ENCODE measurements at regions not wholly inside any gene's neighbourhood (a gene's known extent, or its start where the extent isn't known, plus 50 kb on each side); places are given as distances from the start of the nearest gene placed in this dataset.

DNA sequence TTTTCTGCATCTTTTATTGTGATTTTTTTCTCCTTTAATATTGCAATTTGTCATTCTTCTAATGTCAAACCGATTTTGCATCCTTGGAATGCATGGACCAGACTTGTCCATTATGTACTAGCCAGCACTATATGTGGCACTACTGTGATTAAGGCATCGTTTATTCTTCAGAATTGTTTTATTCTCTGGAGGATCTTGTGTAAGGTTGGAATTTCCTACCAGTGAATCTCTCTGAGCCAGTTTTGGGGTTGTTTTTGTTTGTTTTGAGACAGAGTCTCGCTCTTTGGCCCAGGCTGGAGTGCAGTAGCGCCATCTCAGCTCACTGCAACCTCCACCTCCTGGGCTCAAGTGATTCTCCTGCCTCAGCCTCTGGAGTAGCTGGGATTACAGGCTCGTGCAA, 58.5 kb downstream of the IGLL5 start:
- no peak for DNase-seq (ENCODE audit: low read depth)
- H3K36me3 ChIP-seq (ENCODE audit: control insufficient read depth, insufficient read depth, low read length), result no peaks in the 10 kb centered on the region
- TF ChIP-seq, protein P1, sequence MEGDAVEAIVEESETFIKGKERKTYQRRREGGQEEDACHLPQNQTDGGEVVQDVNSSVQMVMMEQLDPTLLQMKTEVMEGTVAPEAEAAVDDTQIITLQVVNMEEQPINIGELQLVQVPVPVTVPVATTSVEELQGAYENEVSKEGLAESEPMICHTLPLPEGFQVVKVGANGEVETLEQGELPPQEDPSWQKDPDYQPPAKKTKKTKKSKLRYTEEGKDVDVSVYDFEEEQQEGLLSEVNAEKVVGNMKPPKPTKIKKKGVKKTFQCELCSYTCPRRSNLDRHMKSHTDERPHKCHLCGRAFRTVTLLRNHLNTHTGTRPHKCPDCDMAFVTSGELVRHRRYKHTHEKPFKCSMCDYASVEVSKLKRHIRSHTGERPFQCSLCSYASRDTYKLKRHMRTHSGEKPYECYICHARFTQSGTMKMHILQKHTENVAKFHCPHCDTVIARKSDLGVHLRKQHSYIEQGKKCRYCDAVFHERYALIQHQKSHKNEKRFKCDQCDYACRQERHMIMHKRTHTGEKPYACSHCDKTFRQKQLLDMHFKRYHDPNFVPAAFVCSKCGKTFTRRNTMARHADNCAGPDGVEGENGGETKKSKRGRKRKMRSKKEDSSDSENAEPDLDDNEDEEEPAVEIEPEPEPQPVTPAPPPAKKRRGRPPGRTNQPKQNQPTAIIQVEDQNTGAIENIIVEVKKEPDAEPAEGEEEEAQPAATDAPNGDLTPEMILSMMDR (IDR thresholded peaks at IDR 0.05; ENCODE audit: insufficient read depth, low read length, poor library complexity, severe bottlenecking), result no peak
- H3K4me3 ChIP-seq (ENCODE audit: low read depth, low read length), result no peak overlapping the region
- H3K27me3 ChIP-seq (ENCODE audit: control insufficient read depth, insufficient read depth, low read length), result no peaks in the 10 kb centered on the region

DNA sequence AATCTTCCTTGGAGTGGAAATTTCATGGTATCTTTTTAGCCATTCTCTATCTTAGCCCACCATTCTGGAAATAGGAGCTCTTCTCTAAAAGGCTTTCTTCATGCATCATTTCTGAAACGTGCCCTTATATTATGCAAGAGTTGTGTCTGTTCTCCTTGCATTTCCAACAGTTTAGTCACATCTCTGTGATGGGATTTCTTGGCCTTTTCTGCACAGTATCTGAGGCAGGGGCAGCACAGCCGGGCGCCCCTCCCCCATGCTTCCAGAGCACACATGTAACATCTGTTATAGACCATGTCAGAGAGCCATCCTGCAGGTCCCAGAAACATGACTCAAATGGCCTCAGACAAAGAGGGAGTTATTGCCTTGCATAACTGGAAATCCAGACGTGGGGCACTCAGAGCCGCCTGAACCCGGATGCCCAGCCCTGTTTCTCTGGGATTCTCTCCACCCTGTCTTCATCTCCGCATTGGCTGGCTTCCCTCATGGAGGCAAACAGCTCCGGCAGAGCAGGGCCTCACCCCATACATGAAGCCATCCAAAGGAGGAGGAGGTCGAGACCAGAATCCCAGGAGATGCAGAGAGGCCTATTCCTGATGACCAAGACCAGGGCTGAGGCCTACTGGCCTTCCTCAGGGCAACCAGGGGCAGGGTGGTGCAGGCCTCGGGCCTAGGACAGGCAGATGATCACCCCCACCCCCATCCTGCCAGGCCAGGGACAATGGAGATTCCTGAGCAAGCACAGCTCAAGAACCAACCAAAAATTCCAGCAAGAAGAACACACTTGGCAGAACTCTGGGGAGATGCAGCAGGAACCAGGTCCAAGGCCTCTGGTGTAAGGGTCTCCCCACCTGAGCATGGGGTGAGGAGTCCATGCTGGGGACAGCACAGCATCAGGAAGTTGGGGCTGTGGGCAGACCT, 61.3 kb downstream of the IGLL5 start:
- H3K36me3 ChIP-seq (ENCODE audit: control insufficient read depth, insufficient read depth, low read length), result no peaks in the 10 kb centered on the region
- no peak overlapping the region for H3K4me3 ChIP-seq (ENCODE audit: low read depth, low read length)
- no peak for DNase-seq (ENCODE audit: low read depth)
- TF ChIP-seq, protein P1 (IDR thresholded peaks at IDR 0.05; ENCODE audit: insufficient read depth, low read length, poor library complexity, severe bottlenecking), result no peak
- peaks cover 3% of the 10 kb centered on the region for H3K27me3 ChIP-seq (ENCODE audit: control insufficient read depth, insufficient read depth, low read length)

DNA sequence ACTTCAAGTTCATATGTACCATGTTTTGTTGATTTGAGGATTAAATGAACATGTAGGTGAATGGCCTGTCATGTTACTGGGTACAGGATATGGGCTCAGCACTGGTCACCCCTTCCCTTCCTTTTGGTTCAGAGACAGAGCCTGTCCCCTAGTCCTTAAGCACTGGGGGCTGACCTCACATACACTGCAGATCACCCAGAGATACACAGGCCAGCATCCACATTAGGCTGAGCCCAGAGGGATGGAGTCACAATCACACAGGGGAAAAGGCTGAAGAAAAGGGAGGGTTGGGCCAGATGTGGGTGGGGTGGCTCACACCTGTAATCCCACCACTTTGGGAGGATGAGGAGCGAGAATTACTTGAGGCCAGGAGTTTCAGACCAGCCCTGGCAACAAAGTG, 62.3 kb downstream of the IGLL5 start:
- DNase-seq (ENCODE audit: low read depth), result no peak
- Histone ChIP-seq H3K27me3 (ENCODE audit: control insufficient read depth, insufficient read depth, low read length) (peaks cover 9% of the 10 kb centered on the region), H3K4me3 (ENCODE audit: low read depth, low read length) (no peak overlapping the region), H3K36me3 (ENCODE audit: control insufficient read depth, insufficient read depth, low read length) (no peaks in the 10 kb centered on the region)
- TF ChIP-seq, protein P1 (IDR thresholded peaks at IDR 0.05; ENCODE audit: insufficient read depth, low read length, poor library complexity, severe bottlenecking), result no peak

DNA sequence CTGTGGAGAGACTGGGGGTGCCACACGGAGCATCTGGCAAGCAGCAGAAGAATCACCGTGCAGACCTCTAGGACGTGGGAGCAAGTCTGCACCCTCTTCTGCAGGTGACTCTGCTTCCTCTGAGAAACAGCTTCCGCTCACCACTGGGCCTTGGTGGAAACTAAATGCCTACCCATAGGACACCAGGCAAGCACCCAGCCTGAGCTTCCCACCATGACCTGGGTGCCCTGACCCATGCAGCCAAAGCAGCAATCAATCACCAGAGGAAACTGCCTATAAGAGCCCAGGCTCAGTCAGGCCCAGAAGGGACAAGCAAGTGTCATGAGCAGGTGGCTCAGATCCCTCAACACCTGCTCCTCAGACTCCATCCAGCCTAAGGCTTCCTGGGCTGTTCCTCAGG, 63.4 kb downstream of the IGLL5 start:
- peaks cover 13% of the 10 kb centered on the region for H3K27me3 ChIP-seq (ENCODE audit: control insufficient read depth, insufficient read depth, low read length)
- TF ChIP-seq, protein P1 (IDR thresholded peaks at IDR 0.05; ENCODE audit: insufficient read depth, low read length, poor library complexity, severe bottlenecking), result no peak
- no peaks in the 10 kb centered on the region for H3K36me3 ChIP-seq (ENCODE audit: control insufficient read depth, insufficient read depth, low read length)
- DNase-seq (ENCODE audit: low read depth), result no peak
- no peak overlapping the region for H3K4me3 ChIP-seq (ENCODE audit: low read depth, low read length)

DNA sequence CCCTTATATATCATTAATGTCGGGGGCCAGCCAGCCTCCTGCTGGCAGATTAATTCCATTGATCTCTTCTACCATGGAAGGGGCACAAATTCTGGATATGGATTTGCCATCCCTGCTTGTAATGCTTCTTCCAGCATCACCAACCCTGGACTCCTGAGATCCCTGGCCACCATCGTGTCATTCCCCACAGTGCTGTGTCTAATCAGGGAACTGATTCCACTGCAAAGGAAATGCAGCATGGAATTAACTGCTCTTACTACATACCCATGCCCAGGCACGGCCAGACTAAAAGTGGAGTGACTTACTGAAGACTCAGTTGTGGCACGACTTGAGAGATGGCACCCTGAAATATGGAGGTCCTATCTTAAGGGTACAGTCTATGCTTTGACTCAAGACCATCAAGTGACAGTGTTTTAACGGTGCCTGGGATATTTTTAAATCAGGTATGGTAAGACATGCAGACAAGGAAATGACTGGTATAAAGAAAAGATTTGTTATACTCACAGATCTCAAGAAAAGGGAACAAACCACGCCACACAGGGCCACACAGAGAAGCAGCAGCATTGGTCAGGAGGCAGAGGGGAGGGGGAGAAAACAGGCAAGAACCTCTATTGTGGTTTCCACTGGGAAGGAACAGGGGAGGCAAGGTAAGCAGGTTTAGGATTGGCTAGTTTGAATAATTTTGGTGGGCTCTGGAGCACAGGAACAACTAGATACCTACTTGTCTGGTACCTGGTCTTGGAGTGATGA, 65.1 kb downstream of the IGLL5 start:
- H3K36me3 ChIP-seq (ENCODE audit: control insufficient read depth, insufficient read depth, low read length), result no peaks in the 10 kb centered on the region
- H3K27me3 ChIP-seq (ENCODE audit: control insufficient read depth, insufficient read depth, low read length), result peaks cover 16% of the 10 kb centered on the region
- no peak for DNase-seq (ENCODE audit: low read depth)
- no peak overlapping the region for H3K4me3 ChIP-seq (ENCODE audit: low read depth, low read length)
- TF ChIP-seq, protein P1 (IDR thresholded peaks at IDR 0.05; ENCODE audit: insufficient read depth, low read length, poor library complexity, severe bottlenecking), result no peak

Data from kidney epithelial cell (primary cell).